ENCODE measurements at regions not wholly inside any gene's neighbourhood (a gene's known extent, or its start where the extent isn't known, plus 50 kb on each side); places are given as distances from the start of the nearest gene placed in this dataset.

GRCh38 chr2:13806539-13806938, 826.0 kb upstream of the LRATD1 start:
- no peak for DNase-seq
- no peaks in the 10 kb centered on the region for H4K20me1 ChIP-seq (ENCODE audit: insufficient read depth, low read length)
- no peaks in the 10 kb centered on the region for H3K79me2 ChIP-seq (ENCODE audit: low read length)
- H3F3A ChIP-seq (ENCODE audit: insufficient read depth, low read length): no peaks in the 10 kb centered on the region
- H2AFZ ChIP-seq (ENCODE audit: low read length): no peak overlapping the region
- no peaks in the 10 kb centered on the region for H3K27me3 ChIP-seq (replicated peaks; ENCODE audit: insufficient read depth, low read length)
- H3K9me3 ChIP-seq (replicated peaks; ENCODE audit: insufficient read depth, low read length): no peaks in the 10 kb centered on the region
- no peak overlapping the region for H3K4me3 ChIP-seq (ENCODE audit: low read length)
- no peaks in the 10 kb centered on the region for H3K9me2 ChIP-seq (replicated peaks; ENCODE audit: insufficient read depth, low read length)
- no peaks in the 10 kb centered on the region for H3K4me1 ChIP-seq (ENCODE audit: low read length)
- H3K36me3 ChIP-seq (replicated peaks; ENCODE audit: insufficient read depth, low read length): no peaks in the 10 kb centered on the region
- H3K9ac ChIP-seq (ENCODE audit: low read length): no peak overlapping the region
- TF ChIP-seq EZH2 (optimal IDR thresholded peaks at IDR 0.05; ENCODE audit: low read depth, low read length): no peak
- TF ChIP-seq, protein P1, sequence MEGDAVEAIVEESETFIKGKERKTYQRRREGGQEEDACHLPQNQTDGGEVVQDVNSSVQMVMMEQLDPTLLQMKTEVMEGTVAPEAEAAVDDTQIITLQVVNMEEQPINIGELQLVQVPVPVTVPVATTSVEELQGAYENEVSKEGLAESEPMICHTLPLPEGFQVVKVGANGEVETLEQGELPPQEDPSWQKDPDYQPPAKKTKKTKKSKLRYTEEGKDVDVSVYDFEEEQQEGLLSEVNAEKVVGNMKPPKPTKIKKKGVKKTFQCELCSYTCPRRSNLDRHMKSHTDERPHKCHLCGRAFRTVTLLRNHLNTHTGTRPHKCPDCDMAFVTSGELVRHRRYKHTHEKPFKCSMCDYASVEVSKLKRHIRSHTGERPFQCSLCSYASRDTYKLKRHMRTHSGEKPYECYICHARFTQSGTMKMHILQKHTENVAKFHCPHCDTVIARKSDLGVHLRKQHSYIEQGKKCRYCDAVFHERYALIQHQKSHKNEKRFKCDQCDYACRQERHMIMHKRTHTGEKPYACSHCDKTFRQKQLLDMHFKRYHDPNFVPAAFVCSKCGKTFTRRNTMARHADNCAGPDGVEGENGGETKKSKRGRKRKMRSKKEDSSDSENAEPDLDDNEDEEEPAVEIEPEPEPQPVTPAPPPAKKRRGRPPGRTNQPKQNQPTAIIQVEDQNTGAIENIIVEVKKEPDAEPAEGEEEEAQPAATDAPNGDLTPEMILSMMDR (IDR thresholded peaks at IDR 0.05; ENCODE audit: low read length): no peak
- TF ChIP-seq EZH2phosphoT487 (IDR thresholded peaks at IDR 0.05; ENCODE audit: low read length): no peak
- H3K27ac ChIP-seq (ENCODE audit: low read length): no peak overlapping the region
- H3K4me2 ChIP-seq (ENCODE audit: low read depth, low read length): no peak overlapping the region

- TF ChIP-seq EZH2phosphoT487 (IDR thresholded peaks at IDR 0.05; ENCODE audit: low read length): no peak
- TF ChIP-seq EZH2 (optimal IDR thresholded peaks at IDR 0.05; ENCODE audit: low read depth, low read length): no peak
- TF ChIP-seq, protein P1 (IDR thresholded peaks at IDR 0.05; ENCODE audit: low read length): no peak
- DNase-seq: no peak
- Histone ChIP-seq H3K4me3 (ENCODE audit: low read length) (no peak overlapping the region), H3F3A (ENCODE audit: insufficient read depth, low read length) (no peaks in the 10 kb centered on the region), H3K4me1 (ENCODE audit: low read length) (no peaks in the 10 kb centered on the region), H3K9me3 (replicated peaks; ENCODE audit: insufficient read depth, low read length) (no peaks in the 10 kb centered on the region), H3K9ac (ENCODE audit: low read length) (no peak overlapping the region), H3K4me2 (ENCODE audit: low read depth, low read length) (no peak overlapping the region), H2AFZ (ENCODE audit: low read length) (no peak overlapping the region), H3K27me3 (replicated peaks; ENCODE audit: insufficient read depth, low read length) (no peaks in the 10 kb centered on the region), H4K20me1 (ENCODE audit: insufficient read depth, low read length) (no peaks in the 10 kb centered on the region), H3K36me3 (replicated peaks; ENCODE audit: insufficient read depth, low read length) (no peaks in the 10 kb centered on the region), H3K79me2 (ENCODE audit: low read length) (no peaks in the 10 kb centered on the region), H3K9me2 (replicated peaks; ENCODE audit: insufficient read depth, low read length) (no peaks in the 10 kb centered on the region), H3K27ac (ENCODE audit: low read length) (no peak overlapping the region)
These were observed 819.3 kb upstream of the LRATD1 start for GRCh38 chr2:13813236-13813635.

DNA sequence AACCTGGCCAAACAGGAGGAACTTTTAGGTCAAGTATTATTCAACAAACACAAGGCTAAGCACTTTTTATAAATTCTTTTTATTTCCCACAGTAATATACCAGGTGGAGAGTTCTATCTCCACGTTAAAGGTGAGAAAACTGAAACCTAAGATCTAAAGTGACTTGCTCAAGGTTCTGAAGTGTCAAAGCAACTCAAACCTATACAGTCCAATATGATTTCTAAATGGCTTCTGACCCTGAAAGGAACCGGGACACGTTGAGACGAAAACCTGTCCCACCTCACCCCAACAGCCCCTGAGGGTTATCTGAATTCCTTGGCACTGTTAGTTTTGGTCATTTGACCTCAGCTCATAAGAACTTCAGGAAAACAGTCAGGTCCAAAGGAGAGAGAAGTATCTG, 814.5 kb upstream of the LRATD1 start:
- Histone ChIP-seq H3K27ac (ENCODE audit: low read length) (no peak overlapping the region), H3K27me3 (replicated peaks; ENCODE audit: insufficient read depth, low read length) (no peaks in the 10 kb centered on the region), H2AFZ (ENCODE audit: low read length) (no peak overlapping the region), H3K9ac (ENCODE audit: low read length) (no peak overlapping the region), H3K4me1 (ENCODE audit: low read length) (no peaks in the 10 kb centered on the region), H3F3A (ENCODE audit: insufficient read depth, low read length) (no peaks in the 10 kb centered on the region), H3K4me2 (ENCODE audit: low read depth, low read length) (no peak overlapping the region), H3K36me3 (replicated peaks; ENCODE audit: insufficient read depth, low read length) (no peaks in the 10 kb centered on the region), H3K9me3 (replicated peaks; ENCODE audit: insufficient read depth, low read length) (no peaks in the 10 kb centered on the region), H3K79me2 (ENCODE audit: low read length) (no peaks in the 10 kb centered on the region), H4K20me1 (ENCODE audit: insufficient read depth, low read length) (no peaks in the 10 kb centered on the region), H3K9me2 (replicated peaks; ENCODE audit: insufficient read depth, low read length) (no peaks in the 10 kb centered on the region), H3K4me3 (ENCODE audit: low read length) (no peak overlapping the region)
- TF ChIP-seq EZH2 (optimal IDR thresholded peaks at IDR 0.05; ENCODE audit: low read depth, low read length) (no peak), EZH2phosphoT487 (IDR thresholded peaks at IDR 0.05; ENCODE audit: low read length) (no peak)
- TF ChIP-seq, protein P1 (IDR thresholded peaks at IDR 0.05; ENCODE audit: low read length): no peak
- DNase-seq: no peak
